ENCODE measurements at regions not wholly inside any gene's neighbourhood (a gene's known extent, or its start where the extent isn't known, plus 50 kb on each side); places are given as distances from the start of the nearest gene placed in this dataset.
A peak's percentile ranks its signal among the peaks of the same experiment; 100 is the strongest.
"Not testable (repeated sequence)": the region's sequence is repeated elsewhere in the genome, so short reads cannot be mapped to it uniquely, and the experiment has no call there.

GRCh38 chr2:53257287-53257686, 510.3 kb upstream of the CHAC2 start:
- DNase-seq: no peak

- DNase-seq: no peak
Measured at GRCh38 chr2:53253244-53253643, 514.4 kb upstream of the CHAC2 start.

- peak; percentile 12 for DNase-seq
Measured at GRCh38 chr2:53252115-53252514, 515.5 kb upstream of the CHAC2 start.

GRCh38 chr2:53247956-53248735, 519.5 kb upstream of the CHAC2 start:
- DNase-seq: no peak

- DNase-seq: no peak
Measured at GRCh38 chr2:53243430-53243829, 524.2 kb upstream of the CHAC2 start.

- DNase-seq: no peak
Measured at GRCh38 chr2:53242090-53242489, 525.5 kb upstream of the CHAC2 start.

- peak; percentile 75 for DNase-seq
Measured at GRCh38 chr2:53235836-53236582, 531.6 kb upstream of the CHAC2 start.

- no peak for DNase-seq
Measured at GRCh38 chr2:53234548-53234903, 533.1 kb upstream of the CHAC2 start.

GRCh38 chr2:53233759-53234547, 533.7 kb upstream of the CHAC2 start:
- no peak for DNase-seq

- DNase-seq: no peak
Measured at GRCh38 chr2:53231908-53232307, 535.7 kb upstream of the CHAC2 start.

GRCh38 chr2:53230691-53231090, 536.9 kb upstream of the CHAC2 start:
- DNase-seq: no peak

- DNase-seq: no peak
Measured at GRCh38 chr2:53227535-53227934, 540.1 kb upstream of the CHAC2 start.

- DNase-seq: no peak
Measured at GRCh38 chr2:53220969-53221368, 546.6 kb upstream of the CHAC2 start.

GRCh38 chr2:53217250-53217649, 550.4 kb upstream of the CHAC2 start:
- no peak for DNase-seq

GRCh38 chr2:53216805-53217204, 550.8 kb upstream of the CHAC2 start:
- DNase-seq: no peak

GRCh38 chr2:53212576-53212975, 555.0 kb upstream of the CHAC2 start:
- no peak for DNase-seq

GRCh38 chr2:53211201-53211774, 556.3 kb upstream of the CHAC2 start:
- DNase-seq: no peak

GRCh38 chr2:53210538-53210937, 557.1 kb upstream of the CHAC2 start:
- no peak for DNase-seq

GRCh38 chr2:53209679-53210458, 557.7 kb upstream of the CHAC2 start:
- DNase-seq: no peak

- DNase-seq: no peak
Measured at GRCh38 chr2:53208815-53209214, 558.8 kb upstream of the CHAC2 start.

- DNase-seq: not testable (repeated sequence)
Measured at GRCh38 chr2:53206226-53206625, 561.4 kb upstream of the CHAC2 start.

GRCh38 chr2:53202063-53202462, 565.5 kb upstream of the CHAC2 start:
- peak; percentile 89 for DNase-seq

Measured in kidney glomerular epithelial cell (primary cell).